ENCODE measurements at regions not wholly inside any gene's neighbourhood (a gene's known extent, or its start where the extent isn't known, plus 50 kb on each side); places are given as distances from the start of the nearest gene placed in this dataset.

DNA sequence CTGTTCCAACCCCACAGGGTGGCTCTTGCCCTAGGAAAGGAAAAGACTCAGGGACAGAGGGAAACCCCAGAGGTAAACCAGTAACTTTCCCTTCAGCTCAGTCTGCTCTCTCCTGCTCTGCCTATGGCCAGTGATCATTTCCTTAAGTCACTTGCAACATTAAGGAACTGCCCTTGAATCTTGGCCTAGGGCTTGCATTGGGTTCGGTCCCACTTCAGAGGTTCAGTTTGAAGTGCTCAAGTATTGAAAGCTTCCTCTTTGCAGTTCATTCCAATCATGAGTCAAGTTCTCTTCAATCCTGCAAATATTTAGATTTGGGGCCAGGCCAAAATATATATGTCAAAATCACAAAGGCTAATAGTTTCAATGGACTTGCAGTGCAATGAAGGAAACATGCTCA is 97.7 kb upstream of the IRF2BP2 start (continued):
- no peak for TF ChIP-seq EZH2phosphoT487 (IDR thresholded peaks at IDR 0.05; ENCODE audit: borderline replicate concordance, low read depth)

DNA sequence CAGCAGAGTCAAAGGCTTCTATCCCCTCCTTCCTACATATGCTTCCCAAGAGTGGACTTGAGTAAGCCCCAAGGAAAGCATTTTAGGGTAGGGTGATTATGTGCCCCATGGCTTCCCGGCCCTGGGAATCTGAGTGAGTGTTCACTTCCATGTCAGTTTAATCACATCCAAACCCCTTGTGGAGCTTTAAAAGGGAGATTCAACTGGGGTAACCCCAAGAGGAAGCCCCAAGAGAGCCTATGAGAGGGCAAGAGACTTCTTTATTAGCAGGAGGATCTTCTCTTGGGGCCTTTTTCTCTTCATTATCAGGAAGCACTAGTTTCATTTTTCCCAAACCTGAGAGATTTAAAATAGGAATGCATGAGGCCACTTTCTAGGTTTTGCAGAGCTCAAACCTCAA is 97.0 kb upstream of the IRF2BP2 start:
- Histone ChIP-seq H3F3A (replicated peaks; ENCODE audit: insufficient read depth) (peaks cover 6% of the 10 kb centered on the region), H3K79me2 (ENCODE audit: insufficient read depth) (no peaks in the 10 kb centered on the region), H3K4me3 (ENCODE audit: low read depth in 2 of 2, low read length in 1 of 2) (no peak overlapping the region), H4K20me1 (ENCODE audit: insufficient read depth) (no peaks in the 10 kb centered on the region), H3K9me3 (no peaks in the 10 kb centered on the region), H3K9ac (no peak overlapping the region), H3K27me3 (ENCODE audit: insufficient read depth) (no peaks in the 10 kb centered on the region), H3K9me2 (no peaks in the 10 kb centered on the region), H3K36me3 (replicated peaks in 1 of 2; ENCODE audit: control insufficient read depth in 1 of 2, insufficient read depth in 2 of 2, low read length in 1 of 2) (no peaks in the 10 kb centered on the region), H3K27ac (ENCODE audit: low read depth in 2 of 2, low read length in 1 of 2) (no peak overlapping the region), H3K4me2 (no peak overlapping the region), H2AFZ (ENCODE audit: low read depth) (no peak overlapping the region), H3K4me1 (ENCODE audit: control insufficient read depth in 1 of 2, insufficient read depth in 2 of 2, low read depth in 1 of 2, low read length in 1 of 2) (peaks cover 0 to 14% of the 10 kb centered on the region in 2 experiments; a peak in 2 of 4 replicates)
- ChIA-PET POLR2A (no interaction called here), CTCF (interaction anchor here (1.0 kb wide), 1 partner anchor 12 kb away, joined by 4 read pairs; no protein-coding TSS in a partner anchor)
- no peak for TF ChIP-seq NRF1 (IDR thresholded peaks at IDR 0.05; ENCODE audit: low read depth, low read length)
- TF ChIP-seq FOSL2 (IDR thresholded peaks at IDR 0.05; ENCODE audit: borderline replicate concordance, low read depth), result no peak
- no peak for TF ChIP-seq RFX5 (IDR thresholded peaks at IDR 0.05; ENCODE audit: low read length)
- WGBS (ENCODE audit: low lambda C conversion rate), result 86% methylated on average over 1 of the region's 1 CpG
- DNase-seq, result no peak

DNA sequence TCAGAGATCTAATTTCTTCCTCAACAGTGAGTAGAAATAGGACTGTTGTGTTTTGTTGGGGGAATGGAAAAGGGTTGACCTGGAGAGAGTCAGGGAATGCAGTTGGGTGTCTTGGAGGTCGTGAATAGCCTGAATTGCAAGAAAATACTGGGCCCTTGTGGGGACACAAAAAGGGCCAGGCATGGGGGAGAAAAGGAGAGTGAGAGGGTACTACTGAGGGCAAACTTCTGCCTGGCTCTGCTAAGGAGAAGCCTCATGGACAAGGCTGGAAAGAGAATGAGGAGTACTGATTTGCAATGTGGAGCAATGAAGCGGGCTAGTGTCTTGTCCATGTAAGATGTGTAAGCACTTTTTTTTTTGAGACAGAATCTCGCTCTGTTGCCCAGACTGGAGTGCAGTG is 96.2 kb upstream of the IRF2BP2 start:
- CTCF ChIA-PET, result no interaction called here
- Histone ChIP-seq H3K4me3 (ENCODE audit: low read depth in 2 of 2, low read length in 1 of 2) (no peak overlapping the region), H3K36me3 (replicated peaks in 1 of 2; ENCODE audit: control insufficient read depth in 1 of 2, insufficient read depth in 2 of 2, low read length in 1 of 2) (no peaks in the 10 kb centered on the region), H3K27me3 (ENCODE audit: insufficient read depth) (no peaks in the 10 kb centered on the region), H4K20me1 (ENCODE audit: insufficient read depth) (no peaks in the 10 kb centered on the region), H3F3A (replicated peaks; ENCODE audit: insufficient read depth) (peaks cover 6% of the 10 kb centered on the region), H3K9me2 (no peaks in the 10 kb centered on the region), H3K4me2 (no peak overlapping the region), H3K27ac (ENCODE audit: low read depth in 2 of 2, low read length in 1 of 2) (no peak overlapping the region), H3K9me3 (no peaks in the 10 kb centered on the region), H2AFZ (ENCODE audit: low read depth) (no peak overlapping the region), H3K79me2 (ENCODE audit: insufficient read depth) (no peaks in the 10 kb centered on the region), H3K9ac (no peak overlapping the region), H3K4me1 (ENCODE audit: control insufficient read depth in 1 of 2, insufficient read depth in 2 of 2, low read depth in 1 of 2, low read length in 1 of 2) (peaks cover 0 to 14% of the 10 kb centered on the region in 2 experiments; a peak in 2 of 4 replicates)
- TF ChIP-seq NRF1 (IDR thresholded peaks at IDR 0.05; ENCODE audit: low read depth, low read length) (no peak), GATA2 (CRISPR knock-in tag; IDR thresholded peaks at IDR 0.05) (no peak), EP300 (IDR thresholded peaks at IDR 0.05; ENCODE audit: borderline replicate concordance in 1 of 2, low read depth in 1 of 2, low read length in 1 of 2) (no peak), TCF12 (IDR thresholded peaks at IDR 0.05) (no peak), JUND (IDR thresholded peaks at IDR 0.05) (no peak), YY1 (IDR thresholded peaks at IDR 0.05; ENCODE audit: low read depth) (no peak), SIN3A (IDR thresholded peaks at IDR 0.05; ENCODE audit: borderline replicate concordance, low read depth, low read length) (no peak), MXI1 (IDR thresholded peaks at IDR 0.05; ENCODE audit: low read depth, low read length) (no peak), POLR2AphosphoS5 (IDR thresholded peaks at IDR 0.05; ENCODE audit: low read depth, low read length) (no peak), NFIC (IDR thresholded peaks at IDR 0.05; ENCODE audit: borderline replicate concordance) (no peak)
- TF ChIP-seq, protein P1, sequence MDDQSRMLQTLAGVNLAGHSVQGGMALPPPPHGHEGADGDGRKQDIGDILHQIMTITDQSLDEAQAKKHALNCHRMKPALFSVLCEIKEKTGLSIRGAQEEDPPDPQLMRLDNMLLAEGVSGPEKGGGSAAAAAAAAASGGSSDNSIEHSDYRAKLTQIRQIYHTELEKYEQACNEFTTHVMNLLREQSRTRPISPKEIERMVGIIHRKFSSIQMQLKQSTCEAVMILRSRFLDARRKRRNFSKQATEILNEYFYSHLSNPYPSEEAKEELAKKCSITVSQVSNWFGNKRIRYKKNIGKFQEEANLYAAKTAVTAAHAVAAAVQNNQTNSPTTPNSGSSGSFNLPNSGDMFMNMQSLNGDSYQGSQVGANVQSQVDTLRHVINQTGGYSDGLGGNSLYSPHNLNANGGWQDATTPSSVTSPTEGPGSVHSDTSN (IDR thresholded peaks at IDR 0.05), result no peak
- POLR2A ChIA-PET, result no interaction called here
- 82% methylated on average over 3 of the region's 3 CpGs for WGBS (ENCODE audit: low lambda C conversion rate)
- DNase-seq, result no peak

Measured in SK-N-SH (cell line).